OCI-LY7 (cell line): ENCODE measurements at regions not wholly inside any gene's neighbourhood (a gene's known extent, or its start where the extent isn't known, plus 50 kb on each side); places are given as distances from the start of the nearest gene placed in this dataset.

Experiments used
- BruUV-seq: library from RNA; stranded (reverse); fragments of 400-500 nt; replicated peaks from 2 replicates; lab custom pipeline; 2021; lab: Mats Ljungman, UMichigan
- CTCF ChIA-PET: fragments of 300-600 bp; sonication (Branson Sonifier 250); formaldehyde crosslinking; loops from one replicate; lab custom pipeline; 2022; ENCODE audit warnings: antibody characterized with exemption; ENCODE audit not compliant: unreplicated experiment; lab: Charles Lee
- POLR2A ChIA-PET: fragments of 300-600 bp; sonication (Branson Sonifier 250); formaldehyde crosslinking; loops from one replicate; lab custom pipeline; 2022; ENCODE audit warnings: antibody characterized with exemption; lab: Charles Lee
- DNase-seq: peaks from one replicate; pipeline ENCODE4 v3.0.0-alpha.2; 2015; ENCODE audit warnings: low spot score
- H2AFZ ChIP-seq: fragments of 200-600 bp; sonication (generic), shearing (Covaris generic); 2 replicates; pipeline ENCODE4 v1.6.1; 2014; ENCODE audit warnings: mild to moderate bottlenecking, antibody characterized with exemption, low read length, moderate library complexity
- H3K27ac ChIP-seq: fragments of 200-600 bp; sonication (generic); 2 replicates; pipeline ENCODE4 v1.5.1; 2014; ENCODE audit warnings: mixed run types, low read depth, mild to moderate bottlenecking, moderate library complexity, low read length, inconsistent platforms; ENCODE audit not compliant: poor library complexity, severe bottlenecking
- H3K36me3 ChIP-seq: fragments of 200-600 bp; sonication (generic); 2 replicates; pipeline ENCODE4 v1.6.1; 2014; ENCODE audit warnings: mild to moderate bottlenecking, antibody characterized with exemption, low read length, moderate library complexity, mixed read lengths; ENCODE audit not compliant: insufficient read depth
- H3K4me1 ChIP-seq: fragments of 200-600 bp; sonication (generic); 2 replicates; pipeline ENCODE4 v1.5.1; 2014; ENCODE audit warnings: mild to moderate bottlenecking, low read length; ENCODE audit not compliant: insufficient read depth, poor library complexity, severe bottlenecking
- H3K4me2 ChIP-seq: fragments of 200-600 bp; sonication (generic); 2 replicates; pipeline ENCODE4 v1.6.1; 2014; ENCODE audit warnings: mild to moderate bottlenecking, low read length
- H3K4me3 ChIP-seq: fragments of 200-600 bp; sonication (generic); 2 replicates; pipeline ENCODE4 v1.5.1; 2014; ENCODE audit warnings: mild to moderate bottlenecking, low read depth, low read length; ENCODE audit not compliant: poor library complexity, severe bottlenecking
- H3K79me2 ChIP-seq: fragments of 200-600 bp; sonication (generic); 2 replicates; pipeline ENCODE4 v1.6.1; 2016; ENCODE audit warnings: low read depth, mild to moderate bottlenecking, low read length, moderate library complexity, mixed read lengths; ENCODE audit not compliant: insufficient read depth
- H3K9me2 ChIP-seq: fragments of 200-600 bp; sonication (generic); 2 replicates; pipeline ENCODE4 v1.6.1; 2016; ENCODE audit warnings: mild to moderate bottlenecking, low read length, mixed read lengths; ENCODE audit not compliant: insufficient read depth
- H3K9me3 ChIP-seq: fragments of 200-600 bp; sonication (generic); 2 replicates; pipeline ENCODE4 v1.6.1; 2014; ENCODE audit warnings: mild to moderate bottlenecking, mixed run types, low read length, mixed read lengths
- H4K20me1 ChIP-seq: fragments of 200-600 bp; sonication (generic); 2 replicates; pipeline ENCODE4 v1.6.1; 2014; ENCODE audit warnings: mild to moderate bottlenecking, antibody characterized with exemption, low read length, moderate library complexity, mixed read lengths; ENCODE audit not compliant: insufficient read depth
- EZH2phosphoT487 ChIP-seq: fragments of 200-600 bp; sonication (generic); IDR thresholded peaks from 2 replicates; pipeline ENCODE4 v1.6.1; 2018; ENCODE audit warnings: low read depth, borderline replicate concordance, mild to moderate bottlenecking, mixed run types, antibody characterized with exemption, low read length, moderate library complexity, mixed read lengths
- intact Hi-C: fragments of 100-400 bp; cut with micrococcal nuclease; formaldehyde crosslinking; loops from one replicate; pipeline ENCODE4 v1.10.0; 2022; ENCODE audit not compliant: unreplicated experiment
- TF ChIP-seq, protein P1 (sequence below): fragments of 200-600 bp; sonication (generic); conservative IDR thresholded peaks from 2 replicates; pipeline ENCODE4 v1.5.1; 2014; ENCODE audit warnings: mild to moderate bottlenecking, antibody characterized with exemption, low read length, moderate library complexity, mixed read lengths

DNA sequence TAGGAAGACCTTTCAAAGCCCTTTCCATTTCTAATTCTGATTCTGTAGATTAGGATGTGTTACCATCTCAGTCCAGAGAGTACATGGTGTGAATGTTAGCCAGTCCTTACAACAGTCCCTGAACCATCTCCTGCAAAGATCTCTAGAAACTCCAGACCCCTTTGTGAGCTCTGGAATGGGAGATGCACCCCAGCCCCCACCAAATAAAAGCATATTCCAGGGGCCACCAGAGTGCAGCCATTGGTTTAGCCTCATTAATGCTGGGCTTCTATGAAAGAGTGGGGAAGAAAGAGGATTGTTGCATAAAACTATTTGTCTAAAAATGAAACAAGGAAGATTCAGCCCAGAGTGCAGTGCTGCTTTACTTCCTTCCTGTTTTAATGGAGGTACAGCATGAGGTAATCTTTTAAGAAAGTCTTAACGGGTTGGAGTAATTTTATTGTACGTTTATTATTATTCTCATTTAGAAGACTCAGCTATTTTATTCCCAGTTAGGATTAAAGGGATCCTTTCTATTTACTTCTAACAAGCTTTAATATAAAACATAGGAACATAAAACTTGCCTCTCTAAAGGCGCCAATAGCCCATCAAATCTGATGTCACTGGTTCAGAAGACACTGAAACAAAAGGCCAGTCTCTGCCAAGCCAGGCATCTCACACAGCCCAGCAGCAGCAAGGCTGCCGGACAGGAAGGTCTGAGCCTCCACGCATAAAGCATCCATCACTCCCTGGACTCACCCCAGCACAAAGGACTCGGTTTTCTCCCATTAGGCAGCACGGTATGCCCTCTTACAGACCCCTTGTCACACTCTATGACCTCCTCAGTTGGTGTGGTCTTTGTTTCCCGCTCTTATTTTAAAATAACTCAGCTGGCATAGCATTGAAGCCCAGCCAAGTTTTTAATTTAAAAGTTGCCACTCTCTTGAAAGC lies 203.9 kb upstream of the BLID start:
- Histone ChIP-seq H3K4me3 (no peak overlapping the region), H3K4me2 (no peak overlapping the region), H2AFZ (no peak overlapping the region)

DNA sequence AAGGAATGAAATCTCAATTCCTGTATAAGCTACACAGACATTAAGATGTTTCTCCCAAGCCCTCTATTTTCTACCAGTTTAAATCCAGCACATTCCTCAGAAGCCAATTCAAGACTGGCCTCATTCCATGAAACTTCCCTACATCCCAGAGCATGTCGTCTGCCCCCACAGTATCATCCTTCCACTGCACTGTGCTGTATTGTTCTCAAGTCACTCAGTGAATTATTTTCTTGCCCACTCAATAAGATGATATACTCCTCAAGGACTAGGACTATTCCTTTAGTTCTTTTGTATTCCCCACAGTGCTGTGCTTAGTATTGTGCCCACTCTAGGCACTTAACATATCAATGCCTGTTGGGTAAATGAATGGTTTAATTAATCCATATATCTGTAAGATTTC lies 203.1 kb upstream of the BLID start:
- ChIA-PET POLR2A (no interaction called here), CTCF (no interaction called here)
- no peak overlapping the region for H3K4me2 ChIP-seq
- no TSS peak for BruUV-seq
- H3K27ac ChIP-seq, result no peak overlapping the region
- H3K4me3 ChIP-seq, result no peak overlapping the region
- no peaks in the 10 kb centered on the region for H4K20me1 ChIP-seq
- H3K9me3 ChIP-seq, result no peaks in the 10 kb centered on the region
- no peak overlapping the region for H2AFZ ChIP-seq
- no peaks in the 10 kb centered on the region for H3K4me1 ChIP-seq
- intact Hi-C loops, result no loop called here
- no peaks in the 10 kb centered on the region for H3K79me2 ChIP-seq
- no peaks in the 10 kb centered on the region for H3K36me3 ChIP-seq
- DNase-seq, result no peak
- H3K9me2 ChIP-seq, result no peaks in the 10 kb centered on the region
- TF ChIP-seq, protein P1, sequence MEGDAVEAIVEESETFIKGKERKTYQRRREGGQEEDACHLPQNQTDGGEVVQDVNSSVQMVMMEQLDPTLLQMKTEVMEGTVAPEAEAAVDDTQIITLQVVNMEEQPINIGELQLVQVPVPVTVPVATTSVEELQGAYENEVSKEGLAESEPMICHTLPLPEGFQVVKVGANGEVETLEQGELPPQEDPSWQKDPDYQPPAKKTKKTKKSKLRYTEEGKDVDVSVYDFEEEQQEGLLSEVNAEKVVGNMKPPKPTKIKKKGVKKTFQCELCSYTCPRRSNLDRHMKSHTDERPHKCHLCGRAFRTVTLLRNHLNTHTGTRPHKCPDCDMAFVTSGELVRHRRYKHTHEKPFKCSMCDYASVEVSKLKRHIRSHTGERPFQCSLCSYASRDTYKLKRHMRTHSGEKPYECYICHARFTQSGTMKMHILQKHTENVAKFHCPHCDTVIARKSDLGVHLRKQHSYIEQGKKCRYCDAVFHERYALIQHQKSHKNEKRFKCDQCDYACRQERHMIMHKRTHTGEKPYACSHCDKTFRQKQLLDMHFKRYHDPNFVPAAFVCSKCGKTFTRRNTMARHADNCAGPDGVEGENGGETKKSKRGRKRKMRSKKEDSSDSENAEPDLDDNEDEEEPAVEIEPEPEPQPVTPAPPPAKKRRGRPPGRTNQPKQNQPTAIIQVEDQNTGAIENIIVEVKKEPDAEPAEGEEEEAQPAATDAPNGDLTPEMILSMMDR, result no peak
- TF ChIP-seq EZH2phosphoT487, result no peak

More for the DNA sequence above, 203.9 kb upstream of the BLID start:
- ChIA-PET CTCF (no interaction called here), POLR2A (no interaction called here)
- no peak overlapping the region for H3K27ac ChIP-seq
- BruUV-seq, result no TSS peak
- H3K79me2 ChIP-seq, result no peaks in the 10 kb centered on the region
- no peaks in the 10 kb centered on the region for H3K9me3 ChIP-seq
- intact Hi-C loops, result no loop called here
- no peaks in the 10 kb centered on the region for H3K36me3 ChIP-seq
- no peaks in the 10 kb centered on the region for H4K20me1 ChIP-seq
- no peaks in the 10 kb centered on the region for H3K4me1 ChIP-seq
- TF ChIP-seq, protein P1, result no peak
- no peak for TF ChIP-seq EZH2phosphoT487
- no peak for DNase-seq
- H3K9me2 ChIP-seq, result no peaks in the 10 kb centered on the region

DNA sequence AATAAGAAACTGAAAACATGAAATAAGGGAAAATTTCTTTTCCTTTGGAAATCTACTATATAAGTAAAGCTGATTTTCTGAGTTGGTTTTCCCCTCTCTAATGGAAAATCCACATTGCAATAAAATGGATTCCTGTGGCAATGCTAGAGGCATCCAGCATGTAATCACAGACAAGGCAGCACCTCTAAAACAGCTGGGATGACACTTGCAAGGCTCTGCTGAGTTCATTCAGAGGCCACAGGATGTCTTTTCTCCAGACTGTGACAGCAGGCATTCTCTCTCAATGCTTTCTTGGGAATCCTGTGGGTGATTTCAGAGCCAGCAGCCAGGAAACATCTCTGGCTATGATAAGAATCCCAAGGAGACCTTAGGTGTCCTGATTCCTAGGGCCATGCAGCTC lies 201.3 kb upstream of the BLID start:
- no peaks in the 10 kb centered on the region for H3K4me1 ChIP-seq
- H4K20me1 ChIP-seq, result no peaks in the 10 kb centered on the region
- no peaks in the 10 kb centered on the region for H3K9me3 ChIP-seq
- H3K36me3 ChIP-seq, result no peaks in the 10 kb centered on the region
- H3K27ac ChIP-seq, result no peak overlapping the region
- H2AFZ ChIP-seq, result no peak overlapping the region
- POLR2A ChIA-PET, result interaction anchor here (1.2 kb wide), 1 partner anchor 10 kb away, joined by 3 read pairs; no protein-coding TSS in a partner anchor
- intact Hi-C loops, result no loop called here
- no peak overlapping the region for H3K4me3 ChIP-seq
- DNase-seq, result no peak
- H3K79me2 ChIP-seq, result no peaks in the 10 kb centered on the region
- no peak overlapping the region for H3K4me2 ChIP-seq
- no peaks in the 10 kb centered on the region for H3K9me2 ChIP-seq
- TF ChIP-seq EZH2phosphoT487, result no peak
- TF ChIP-seq, protein P1, result no peak
- BruUV-seq, result no TSS peak
- CTCF ChIA-PET, result no interaction called here
